ENCODE measurements at regions not wholly inside any gene's neighbourhood (a gene's known extent, or its start where the extent isn't known, plus 50 kb on each side); places are given as distances from the start of the nearest gene placed in this dataset.
"Not testable (repeated sequence)": the region's sequence is repeated elsewhere in the genome, so short reads cannot be mapped to it uniquely, and the experiment has no call there.

- DNase-seq (ENCODE audit: low spot score): no peak
Measured at GRCh38 chr21:23887725-23888306, 1719.5 kb downstream of the MRPL39 start.

GRCh38 chr21:23886828-23887724 is 1720.2 kb downstream of the MRPL39 start:
- DNase-seq (ENCODE audit: low spot score): no peak

- DNase-seq (ENCODE audit: low spot score): no peak
Measured at GRCh38 chr21:23881783-23882182, 1725.5 kb downstream of the MRPL39 start.

GRCh38 chr21:23876925-23877558 is 1730.2 kb downstream of the MRPL39 start:
- no peak for DNase-seq (ENCODE audit: low spot score)

GRCh38 chr21:23874271-23874670 is 1733.0 kb downstream of the MRPL39 start:
- DNase-seq (ENCODE audit: low spot score): no peak

GRCh38 chr21:23861911-23862504 is 1745.3 kb downstream of the MRPL39 start:
- no peak for DNase-seq (ENCODE audit: low spot score)

GRCh38 chr21:23858878-23859277 is 1748.4 kb downstream of the MRPL39 start:
- DNase-seq (ENCODE audit: low spot score): no peak

- peak; percentile 16 for DNase-seq (ENCODE audit: low spot score)
Measured at GRCh38 chr21:23853796-23854379, 1753.4 kb downstream of the MRPL39 start.

- no peak for DNase-seq (ENCODE audit: low spot score)
Measured at GRCh38 chr21:23837564-23837963, 1769.7 kb downstream of the MRPL39 start.

- DNase-seq (ENCODE audit: low spot score): no peak
Measured at GRCh38 chr21:23822760-23823159, 1784.5 kb downstream of the MRPL39 start.

- DNase-seq (ENCODE audit: low spot score): no peak
Measured at GRCh38 chr21:23817337-23817736, 1789.9 kb downstream of the MRPL39 start.

GRCh38 chr21:23812485-23812884 is 1794.8 kb downstream of the MRPL39 start:
- DNase-seq (ENCODE audit: low spot score): no peak

- DNase-seq (ENCODE audit: low spot score): no peak
Measured at GRCh38 chr21:23811805-23812204, 1795.5 kb downstream of the MRPL39 start.

GRCh38 chr21:23809573-23809972 is 1797.7 kb downstream of the MRPL39 start:
- no peak for DNase-seq (ENCODE audit: low spot score)

- DNase-seq (ENCODE audit: low spot score): not testable (repeated sequence)
Measured at GRCh38 chr21:23806966-23807548, 1800.2 kb downstream of the MRPL39 start.

- no peak for DNase-seq (ENCODE audit: low spot score)
Measured at GRCh38 chr21:23804866-23805265, 1802.4 kb downstream of the MRPL39 start.

- DNase-seq (ENCODE audit: low spot score): no peak
Measured at GRCh38 chr21:23801292-23801691, 1806.0 kb downstream of the MRPL39 start.

- DNase-seq (ENCODE audit: low spot score): no peak
Measured at GRCh38 chr21:23799376-23799775, 1807.9 kb downstream of the MRPL39 start.

GRCh38 chr21:23792300-23792699 is 1815.0 kb downstream of the MRPL39 start:
- DNase-seq (ENCODE audit: low spot score): no peak

GRCh38 chr21:23789864-23790263 is 1817.4 kb downstream of the MRPL39 start:
- no peak for DNase-seq (ENCODE audit: low spot score)

- no peak for DNase-seq (ENCODE audit: low spot score)
Measured at GRCh38 chr21:23780326-23780725, 1827.0 kb downstream of the MRPL39 start.

GRCh38 chr21:23743821-23744220 is 1863.5 kb downstream of the MRPL39 start:
- no peak for DNase-seq (ENCODE audit: low spot score)

Data from mucosa of gallbladder (tissue), 1 donor.